Right ventricle myocardium superior (tissue), 1 donor: ENCODE measurements at regions not wholly inside any gene's neighbourhood (a gene's known extent, or its start where the extent isn't known, plus 50 kb on each side); places are given as distances from the start of the nearest gene placed in this dataset.
"Not testable (repeated sequence)": the region's sequence is repeated elsewhere in the genome, so short reads cannot be mapped to it uniquely, and the experiment has no call there.

Experiments
- ATAC-seq: fragments of 200-7000 bp; cut with Tn5 transposase; one replicate; pipeline ENCODE4 v1.9.1; 2020; ENCODE audit warnings: mild to moderate bottlenecking; ENCODE audit not compliant: poor library complexity
- DNase-seq: peaks from one replicate; pipeline ENCODE4 v3.0.0-alpha.2; 2020
- intact Hi-C: fragments of 100-400 bp; cut with DNase I; formaldehyde crosslinking; loops from one replicate; pipeline ENCODE4 v1.11.2; 2022
- donor health status: DM: no; HTN: yes; CAD: no; lungs with severe emphysema.

GRCh38 chr19:28555317-28555716, 657.6 kb downstream of the UQCRFS1 start:
- ATAC-seq = no peak
- intact Hi-C loops = no loop called here
- no peak for DNase-seq

DNA sequence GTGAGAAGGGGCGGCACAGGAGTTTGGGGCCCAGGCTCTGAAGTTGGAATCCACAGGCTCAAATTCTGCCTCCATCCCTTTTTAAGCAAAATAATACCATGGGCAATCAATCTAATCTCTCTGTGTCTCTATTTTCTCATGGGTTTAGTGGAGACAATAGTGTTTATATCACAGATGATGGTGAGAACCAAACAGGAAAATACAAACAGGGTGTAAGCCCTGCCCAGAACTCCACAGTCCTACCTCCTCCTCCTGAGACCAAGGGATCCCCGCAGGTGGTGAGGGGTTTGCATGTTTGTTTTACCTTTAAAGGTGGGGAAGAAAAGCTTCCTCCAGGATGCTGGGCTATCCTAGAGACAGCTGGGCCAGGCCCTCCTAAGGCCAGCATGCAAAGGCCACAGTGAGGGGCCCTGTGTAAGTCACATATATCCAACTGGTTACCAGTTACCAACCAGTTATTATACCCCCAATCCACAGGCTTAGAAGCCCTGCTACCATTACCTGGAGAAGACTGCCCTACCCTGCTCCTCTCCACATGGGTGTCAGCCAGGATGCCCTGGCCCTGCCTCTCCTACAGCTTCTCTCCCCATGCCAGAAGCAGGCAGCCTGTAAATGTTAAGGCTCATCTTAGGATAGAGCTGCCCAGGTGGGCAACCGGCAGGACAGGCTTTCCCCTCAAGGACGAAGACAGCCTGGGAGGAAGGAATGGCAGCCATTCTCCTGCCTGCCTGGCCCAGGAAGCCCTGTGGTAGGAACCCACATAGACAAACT, 658.4 kb downstream of the UQCRFS1 start:
- DNase-seq (no peak), ATAC-seq (no peak)
- intact Hi-C loops = no loop called here

- ATAC-seq (no peak), DNase-seq (no peak)
- intact Hi-C loops = no loop called here
Measured at GRCh38 chr19:28553764-28554163, 659.2 kb downstream of the UQCRFS1 start.

DNA sequence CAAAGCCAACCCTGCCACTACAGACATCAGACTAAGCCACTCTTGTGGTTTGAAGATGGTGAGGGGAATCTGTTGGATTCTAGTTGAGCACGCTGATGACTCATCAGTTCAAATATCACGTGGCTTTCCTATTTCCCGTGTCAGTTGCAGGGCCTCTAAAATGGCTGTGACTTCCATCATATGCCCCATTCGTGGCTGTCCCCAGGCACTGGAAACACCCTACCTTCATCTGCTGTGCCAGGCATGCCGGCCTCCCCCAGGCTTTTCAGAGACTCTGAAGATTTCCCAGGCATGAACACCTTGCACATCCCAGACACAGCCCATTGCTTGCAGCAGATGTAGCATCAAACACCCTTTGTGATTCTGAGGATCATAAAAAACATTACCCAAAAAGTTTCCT, 659.9 kb downstream of the UQCRFS1 start:
- DNase-seq (no peak), ATAC-seq (no peak)
- intact Hi-C loops = no loop called here

DNA sequence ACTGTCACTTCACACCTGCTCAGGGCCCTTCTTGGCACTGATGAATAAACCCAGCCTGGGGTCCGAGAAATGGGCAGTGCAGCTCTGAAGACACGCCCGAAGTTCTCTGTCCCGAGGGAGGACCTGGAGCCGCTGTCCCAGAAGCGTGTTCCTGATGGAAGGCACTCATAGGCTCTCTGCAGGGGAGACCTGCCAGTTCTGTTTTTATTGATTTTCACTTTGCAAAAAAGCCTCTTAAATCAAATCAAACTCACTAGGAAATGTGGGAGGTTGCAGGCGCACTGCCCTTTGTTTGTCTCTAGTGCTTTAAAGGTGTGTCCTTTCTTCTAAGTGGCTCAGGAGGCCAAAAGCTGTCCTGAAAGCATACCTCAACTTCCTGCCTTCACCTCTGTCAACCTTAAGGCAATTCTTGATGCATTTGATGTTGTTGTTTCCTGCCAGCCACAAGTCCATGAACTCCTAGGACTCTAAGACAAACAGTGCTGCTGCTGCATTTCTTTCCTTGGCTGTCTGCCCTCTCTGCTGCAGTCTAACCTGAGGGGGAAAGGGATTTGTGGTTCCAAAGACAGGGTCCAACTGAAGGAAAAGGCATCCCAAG, 663.2 kb downstream of the UQCRFS1 start:
- intact Hi-C loops = no loop called here
- DNase-seq (no peak), ATAC-seq (no peak)

DNA sequence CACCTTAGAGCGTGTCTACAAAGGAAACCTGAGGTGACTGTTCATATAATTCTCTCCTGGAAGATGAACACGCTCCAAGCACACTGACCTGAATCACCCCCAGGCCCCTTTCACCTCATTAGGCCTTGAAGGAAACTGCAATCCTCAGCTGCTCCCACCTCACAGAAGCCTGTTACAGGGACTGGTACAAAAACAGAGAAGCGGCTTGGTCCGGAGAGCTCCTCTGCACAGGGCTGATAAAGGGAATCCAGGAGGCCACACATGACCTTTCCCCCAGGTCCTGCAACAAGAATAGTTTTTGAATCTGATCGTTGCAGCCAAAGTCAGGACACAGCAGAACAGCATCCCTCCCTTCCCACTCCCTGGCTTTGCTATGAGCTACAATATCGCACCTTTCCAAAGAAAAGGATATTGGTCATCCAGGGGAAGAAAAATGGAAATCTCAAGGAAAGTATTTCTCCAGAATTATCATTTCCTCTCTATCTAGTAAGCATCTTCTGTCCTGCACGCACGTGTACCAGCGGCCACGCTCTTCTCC, 666.7 kb downstream of the UQCRFS1 start:
- no peak for ATAC-seq
- intact Hi-C loops = no loop called here
- no peak for DNase-seq

DNA sequence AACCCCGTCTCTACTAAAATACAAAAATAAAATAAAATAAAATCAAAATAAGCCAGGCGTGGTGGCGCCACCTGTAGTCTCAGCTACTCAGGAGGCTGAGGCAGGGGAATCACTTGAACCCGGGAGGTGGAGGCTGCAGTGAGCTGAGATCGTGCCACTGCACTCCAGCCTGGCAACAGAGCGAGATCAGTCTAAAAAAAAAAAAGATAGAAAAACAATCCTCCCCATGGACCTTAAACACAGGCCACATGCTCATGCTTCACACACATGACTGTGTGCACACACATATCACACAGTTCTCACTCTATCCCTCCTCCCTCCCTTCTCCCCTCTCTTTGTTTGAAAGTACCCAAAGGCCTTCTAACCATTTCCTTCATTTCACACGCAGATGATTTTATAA, 667.6 kb downstream of the UQCRFS1 start:
- ATAC-seq, DNase-seq, intact Hi-C loops: not testable (repeated sequence)

GRCh38 chr19:28544451-28545261, 668.3 kb downstream of the UQCRFS1 start:
- DNase-seq (no peak), ATAC-seq (no peak)
- intact Hi-C loops = no loop called here

DNA sequence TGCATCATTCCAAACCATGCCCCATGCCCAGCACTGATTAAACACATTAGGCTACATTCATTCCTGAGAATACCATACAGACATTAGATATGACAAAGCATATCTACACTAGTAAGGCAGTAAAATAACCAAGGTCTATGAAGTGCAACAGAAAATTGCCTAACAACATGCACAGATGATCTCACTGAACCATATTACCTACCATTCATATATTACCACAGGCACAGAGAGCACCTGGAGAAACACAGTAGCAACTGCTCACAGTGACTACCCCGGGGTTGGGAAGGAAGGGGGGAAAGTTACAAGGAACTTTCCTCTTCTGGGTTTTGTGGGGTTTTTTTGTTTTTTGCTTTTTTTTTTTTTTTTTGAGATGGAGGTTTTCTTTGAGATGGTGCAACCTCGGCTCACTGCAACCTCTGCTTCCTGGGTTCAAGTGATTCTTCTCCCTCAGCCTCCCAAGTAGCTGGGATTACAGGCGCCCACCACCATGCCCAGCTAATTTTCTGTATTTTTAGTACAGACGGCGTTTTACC, 669.6 kb downstream of the UQCRFS1 start:
- intact Hi-C loops = no loop called here
- ATAC-seq (no peak), DNase-seq (no peak)

- intact Hi-C loops = no loop called here
- ATAC-seq (no peak), DNase-seq (no peak)
Measured at GRCh38 chr19:28542394-28543243, 670.3 kb downstream of the UQCRFS1 start.

DNA sequence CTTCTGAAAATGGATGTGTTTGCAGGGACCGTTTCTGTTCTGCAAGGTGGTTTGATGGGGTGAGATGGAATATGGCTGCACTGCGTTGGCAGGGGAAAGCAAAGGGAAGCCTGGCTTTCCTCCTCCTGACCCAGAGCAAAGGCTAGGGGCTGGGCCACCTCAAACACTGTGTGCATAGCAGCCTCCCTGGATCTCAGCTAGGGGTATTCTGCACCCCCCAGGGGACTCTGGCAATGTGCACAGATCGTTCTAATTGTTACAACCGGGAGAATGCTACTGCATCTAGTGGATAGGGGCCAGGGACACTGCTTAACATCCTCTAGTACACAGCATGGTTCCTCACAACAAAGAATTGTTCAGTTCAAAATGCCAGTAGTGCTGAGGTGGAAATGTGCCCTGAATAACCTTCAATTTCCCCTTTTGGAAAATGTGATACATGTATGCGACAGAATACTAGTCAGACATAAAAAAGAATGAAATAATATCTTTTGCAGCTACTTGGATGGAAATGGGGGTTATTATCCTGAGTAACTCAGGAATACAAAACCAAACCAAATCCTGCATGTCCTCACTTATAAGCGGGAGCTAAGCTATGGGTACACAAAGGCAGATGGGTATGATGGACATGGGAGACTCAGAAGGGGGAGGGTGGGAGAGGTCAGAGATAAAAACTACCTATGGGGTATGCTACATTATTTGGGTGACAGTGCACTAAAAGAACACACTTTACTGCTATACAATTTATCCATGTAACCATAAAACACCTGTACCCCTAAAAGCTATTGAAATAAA, 671.2 kb downstream of the UQCRFS1 start:
- intact Hi-C loops = no loop called here
- ATAC-seq (no peak), DNase-seq (no peak)

DNA sequence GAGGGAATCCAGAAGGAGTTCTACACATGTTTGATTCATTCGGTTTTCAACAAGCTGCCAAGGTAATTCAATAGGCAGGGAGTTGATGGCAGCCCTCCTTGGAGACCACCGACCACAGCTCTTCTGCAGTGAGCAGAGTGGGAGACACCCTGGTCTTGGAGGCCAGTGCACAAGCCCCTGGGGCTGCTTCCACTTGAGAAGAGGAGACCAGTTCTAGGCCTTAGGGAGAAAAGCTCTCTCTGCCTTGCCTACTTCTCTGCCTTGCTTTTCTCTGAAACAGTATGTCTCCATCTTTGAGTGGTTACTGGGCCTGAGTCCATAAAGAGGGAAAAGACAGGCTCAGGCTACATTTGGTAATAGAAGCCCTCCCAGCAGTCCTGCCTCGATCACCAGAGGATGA, 671.9 kb downstream of the UQCRFS1 start:
- ATAC-seq (no peak), DNase-seq (no peak)
- intact Hi-C loops = no loop called here

- ATAC-seq, DNase-seq, intact Hi-C loops: not testable (repeated sequence)
Measured at GRCh38 chr19:28540385-28540784, 672.6 kb downstream of the UQCRFS1 start.

DNA sequence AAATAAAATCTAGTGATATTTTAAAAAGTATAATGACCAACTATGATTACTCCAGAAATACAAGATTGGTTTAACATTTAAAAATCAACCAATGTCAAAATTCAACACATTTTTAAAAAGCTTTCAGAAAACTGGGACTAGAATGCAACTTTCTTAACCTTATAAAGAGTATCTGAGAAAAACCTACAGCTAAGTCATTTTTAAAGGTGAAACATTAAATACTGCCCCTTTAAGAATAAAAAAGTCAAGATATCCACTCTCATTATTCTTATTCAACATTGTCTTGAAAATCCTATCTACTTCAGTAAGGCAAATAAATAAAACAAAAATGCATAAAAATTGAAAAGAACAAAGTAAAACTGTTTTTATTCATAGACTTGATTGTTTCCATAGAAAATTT, 673.2 kb downstream of the UQCRFS1 start:
- no peak for DNase-seq

DNA sequence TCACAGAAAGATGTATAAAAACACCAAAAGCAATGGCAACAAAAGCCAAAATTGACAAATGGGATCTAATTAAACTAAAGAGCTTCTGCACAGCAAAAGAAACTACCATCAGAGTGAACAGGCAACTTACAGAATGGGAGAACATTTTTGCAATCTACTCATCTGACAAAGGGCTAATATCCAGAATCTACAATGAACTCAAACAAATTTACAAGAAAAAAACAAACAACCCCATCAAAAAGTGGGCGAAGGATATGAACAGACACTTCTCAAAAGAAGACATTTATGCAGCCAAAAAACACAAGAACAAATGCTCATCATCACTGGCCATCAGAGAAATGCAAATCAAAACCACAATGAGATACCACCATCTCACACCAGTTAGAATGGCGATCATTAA, 674.4 kb downstream of the UQCRFS1 start:
- intact Hi-C loops, DNase-seq, ATAC-seq: not testable (repeated sequence)

More for the DNA sequence above, 673.2 kb downstream of the UQCRFS1 start:
- intact Hi-C loops = no loop called here
- ATAC-seq = no peak

- no peak for ATAC-seq
- DNase-seq = no peak
- intact Hi-C loops = no loop called here
Measured at GRCh38 chr19:28537896-28538295, 675.1 kb downstream of the UQCRFS1 start.

- DNase-seq (no peak), ATAC-seq (no peak)
- intact Hi-C loops = no loop called here
Measured at GRCh38 chr19:28537079-28537478, 675.9 kb downstream of the UQCRFS1 start.

DNA sequence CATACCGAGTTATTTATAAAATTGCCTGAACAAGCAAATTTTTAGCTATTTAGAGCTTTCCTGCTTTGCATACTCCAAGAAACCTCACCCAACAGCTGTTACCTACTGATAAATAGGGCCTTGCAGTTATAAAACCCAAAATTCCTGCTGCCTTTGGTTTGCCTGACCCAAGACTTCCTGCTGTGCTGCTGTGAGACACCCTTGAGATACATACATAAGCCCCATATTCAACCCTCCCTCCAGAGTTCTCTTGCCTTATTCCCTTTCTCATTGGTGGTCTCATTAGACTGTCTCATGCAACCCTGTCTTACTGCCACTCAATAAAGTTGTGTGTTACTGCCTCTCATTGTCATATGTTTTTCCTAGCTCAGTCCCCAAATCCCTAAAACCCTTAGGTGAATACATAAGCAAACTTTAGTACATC, 677.6 kb downstream of the UQCRFS1 start:
- intact Hi-C loops = no loop called here
- no peak for ATAC-seq
- no peak for DNase-seq
